CD4-positive, alpha-beta T cell (primary cell): ENCODE measurements at regions not wholly inside any gene's neighbourhood (a gene's known extent, or its start where the extent isn't known, plus 50 kb on each side); places are given as distances from the start of the nearest gene placed in this dataset.

Experiments
- ATAC-seq: fragments of 200-7000 bp; cut with Tn5 transposase; one replicate; pipeline ENCODE4 v1.10.0; 2022; ENCODE audit warnings: mild to moderate bottlenecking; ENCODE audit not compliant: poor library complexity
- CTCF ChIA-PET: fragments of 350-600 bp; sonication (Branson Sonifier 250); formaldehyde crosslinking; loops from one replicate; lab custom pipeline; 2021; ENCODE audit warnings: antibody characterized with exemption, inconsistent platforms; lab: Charles Lee
- POLR2A ChIA-PET: fragments of 350-600 bp; sonication (Branson Sonifier 250); formaldehyde crosslinking; loops from one replicate; lab custom pipeline; 2021; ENCODE audit warnings: antibody characterized with exemption, inconsistent platforms; lab: Charles Lee
- DNase-seq, 14 experiments: peaks; one replicate each; pipeline ENCODE4 v3.0.0-alpha.2; 2013 to 2020; ENCODE audit warnings: mixed read lengths in 2 of 14
- H3K27ac ChIP-seq, 2 donors: one replicate each; pipeline versions ENCODE4 v1.5.1 to v1.7.0; 2013; ENCODE audit warnings: low read length in 2 of 2, low read depth in 1 of 2, mild to moderate bottlenecking in 1 of 2
- H3K27me3 ChIP-seq, 2 experiments: 1 replicate in 1 of 2; 2 replicates in 1 of 2; pipeline versions ENCODE4 v1.6.1 to v1.7.0; 2013; ENCODE audit warnings: low read length in 2 of 2, control low read depth in 1 of 2, mild to moderate bottlenecking in 1 of 2, moderate library complexity in 1 of 2; ENCODE audit not compliant: insufficient read depth in 2 of 2, control insufficient read depth in 1 of 2
- H3K36me3 ChIP-seq: one replicate; pipeline ENCODE4 v1.6.1; 2013; ENCODE audit warnings: low read length, control low read depth; ENCODE audit not compliant: insufficient read depth
- H3K4me1 ChIP-seq: one replicate; pipeline ENCODE4 v1.6.1; 2013; ENCODE audit warnings: low read length, control low read depth; ENCODE audit not compliant: insufficient read depth
- H3K4me3 ChIP-seq: one replicate; pipeline ENCODE4 v1.5.1; 2013; ENCODE audit warnings: mild to moderate bottlenecking, low read length, moderate library complexity
- H3K9me3 ChIP-seq, 2 experiments: 1 replicate in 1 of 2; 2 replicates in 1 of 2; pipeline versions ENCODE4 v1.6.1 to v1.7.0; 2013; ENCODE audit warnings: low read length in 2 of 2, mild to moderate bottlenecking in 2 of 2, control low read depth in 1 of 2, moderate library complexity in 1 of 2; ENCODE audit not compliant: control insufficient read depth in 1 of 2, insufficient read depth in 1 of 2
- H3K27ac Mint-ChIP-seq: one replicate; pipeline ENCODE4 v1.8.0; 2020; ENCODE audit warnings: mixed read lengths
- H3K27me3 Mint-ChIP-seq: one replicate; pipeline ENCODE4 v1.8.0; 2021; ENCODE audit warnings: mixed read lengths
- H3K36me3 Mint-ChIP-seq: one replicate; pipeline ENCODE4 v1.8.0; 2021; ENCODE audit warnings: low read depth, mixed read lengths
- H3K4me1 Mint-ChIP-seq: one replicate; pipeline ENCODE4 v1.8.0; 2021; ENCODE audit warnings: low read depth, mixed read lengths
- H3K4me3 Mint-ChIP-seq: one replicate; pipeline ENCODE4 v1.8.0; 2020; ENCODE audit warnings: mild to moderate bottlenecking, mixed read lengths
- H3K9me3 Mint-ChIP-seq: one replicate; pipeline ENCODE4 v1.8.0; 2020; ENCODE audit warnings: mixed read lengths
- CTCF ChIP-seq: fragments of 200-600 bp; IDR thresholded peaks from one replicate; pipeline ENCODE4 v1.8.0; 2022; ENCODE audit warnings: antibody characterized with exemption, mild to moderate bottlenecking
- intact Hi-C, 2 experiments: fragments of 100-400 bp; cut with DNase I in 1 of 2; cut with micrococcal nuclease in 1 of 2; formaldehyde crosslinking; loops; one replicate each; pipeline versions ENCODE4 v1.15.1 to v1.9.0; 2023 to 2025; cut with DNase I, micrococcal nuclease

DNA sequence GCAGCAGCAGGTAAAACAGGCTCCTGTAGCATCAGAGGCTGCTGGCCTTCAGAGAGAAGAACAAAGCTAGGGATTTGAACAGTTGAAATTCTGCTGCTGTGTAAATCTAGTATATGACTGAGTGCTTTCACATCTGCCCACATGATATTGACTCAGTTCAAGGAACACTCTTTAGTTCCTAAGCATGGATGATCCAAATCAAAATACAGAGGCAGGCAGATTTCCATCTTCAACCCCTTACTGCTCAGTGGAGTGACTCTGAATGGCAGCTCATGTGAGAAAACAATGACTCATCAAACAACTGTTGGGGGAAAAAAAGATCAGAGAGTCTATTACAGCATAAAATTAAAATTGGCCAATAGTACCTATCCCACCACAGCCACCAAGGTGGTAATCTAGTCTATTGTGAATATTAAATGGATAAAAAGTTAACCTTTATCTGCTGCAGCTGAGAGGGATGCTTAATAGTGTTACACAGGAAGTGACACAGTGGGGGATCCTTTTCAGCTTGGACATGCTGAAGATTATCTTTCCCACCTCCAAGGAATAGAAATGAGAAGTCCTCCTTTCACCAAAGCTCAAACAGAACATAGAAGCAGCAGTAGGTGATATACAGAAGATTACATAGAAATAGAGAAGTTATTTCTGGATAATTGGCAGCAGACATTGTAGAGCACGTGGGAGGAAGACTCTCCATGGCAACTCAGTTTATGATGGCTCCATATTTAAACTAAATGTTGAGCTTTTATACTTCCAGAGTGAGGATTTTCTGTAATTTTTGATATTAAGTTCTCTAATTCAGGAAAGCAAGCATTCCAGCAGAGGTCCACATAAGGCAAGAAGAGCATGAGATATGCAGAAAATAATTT is 239.7 kb upstream of the ERCC4 start:
- Mint-ChIP-seq H3K4me1 (no peaks in the 10 kb centered on the region), H3K27ac (no peak overlapping the region), H3K27me3 (no peaks in the 10 kb centered on the region), H3K36me3 (no peaks in the 10 kb centered on the region), H3K9me3 (peaks cover 9% of the 10 kb centered on the region), H3K4me3 (no peak overlapping the region)
- no peak overlapping the region for H3K4me3 ChIP-seq
- ATAC-seq = no peak
- CTCF ChIA-PET = no interaction called here
- H3K27me3 ChIP-seq = no peaks in the 10 kb centered on the region
- H3K27ac ChIP-seq = no peak overlapping the region
- intact Hi-C loops = no loop called here
- POLR2A ChIA-PET = interaction anchor here (0.7 kb wide), 1 partner anchor 14 kb away, joined by 3 read pairs; no protein-coding TSS in a partner anchor
- no peak for TF ChIP-seq CTCF
- no peak for DNase-seq
- H3K36me3 ChIP-seq = no peaks in the 10 kb centered on the region
- H3K4me1 ChIP-seq = no peaks in the 10 kb centered on the region
- no peaks in the 10 kb centered on the region for H3K9me3 ChIP-seq

GRCh38 chr16:13684819-13685563 is 235.0 kb upstream of the ERCC4 start:
- TF ChIP-seq CTCF = no peak
- ATAC-seq (no peak), DNase-seq (no peak)
- Histone ChIP-seq H3K4me3 (no peak overlapping the region), H3K36me3 (no peaks in the 10 kb centered on the region), H3K9me3 (no peaks in the 10 kb centered on the region), H3K27me3 (no peaks in the 10 kb centered on the region), H3K27ac (no peak overlapping the region), H3K4me1 (no peaks in the 10 kb centered on the region)
- H3K9me3 Mint-ChIP-seq = no peaks in the 10 kb centered on the region
- no peak overlapping the region for H3K4me3 Mint-ChIP-seq
- no peaks in the 10 kb centered on the region for H3K4me1 Mint-ChIP-seq
- no peak overlapping the region for H3K27ac Mint-ChIP-seq
- ChIA-PET POLR2A (no interaction called here), CTCF (no interaction called here)
- no peaks in the 10 kb centered on the region for H3K27me3 Mint-ChIP-seq
- H3K36me3 Mint-ChIP-seq = no peaks in the 10 kb centered on the region
- intact Hi-C loops = no loop called here

GRCh38 chr16:13696017-13696416 is 223.9 kb upstream of the ERCC4 start:
- no peak overlapping the region for H3K4me3 ChIP-seq
- no peaks in the 10 kb centered on the region for H3K36me3 Mint-ChIP-seq
- peaks cover 9% of the 10 kb centered on the region for H3K9me3 Mint-ChIP-seq
- H3K36me3 ChIP-seq = no peaks in the 10 kb centered on the region
- no peak overlapping the region for H3K27ac ChIP-seq
- no peaks in the 10 kb centered on the region for H3K4me1 Mint-ChIP-seq
- H3K27me3 Mint-ChIP-seq = no peaks in the 10 kb centered on the region
- POLR2A ChIA-PET = no interaction called here
- H3K27me3 ChIP-seq = no peaks in the 10 kb centered on the region
- DNase-seq (no peak), ATAC-seq (no peak)
- no peak for TF ChIP-seq CTCF
- no peak overlapping the region for H3K4me3 Mint-ChIP-seq
- peaks cover 0 to 12% of the 10 kb centered on the region in 2 experiments for H3K9me3 ChIP-seq
- intact Hi-C loops = no loop called here
- H3K4me1 ChIP-seq = no peaks in the 10 kb centered on the region
- H3K27ac Mint-ChIP-seq = no peak overlapping the region
- CTCF ChIA-PET = no interaction called here
